ENCODE measurements at regions not wholly inside any gene's neighbourhood (a gene's known extent, or its start where the extent isn't known, plus 50 kb on each side); places are given as distances from the start of the nearest gene placed in this dataset.
"Not testable (repeated sequence)": the region's sequence is repeated elsewhere in the genome, so short reads cannot be mapped to it uniquely, and the experiment has no call there.

GRCh38 chr10:80751940-80752339 is 214.2 kb downstream of the SH2D4B start:
- no peak for DNase-seq

GRCh38 chr10:80753612-80754011 is 215.9 kb downstream of the SH2D4B start:
- DNase-seq = no peak

GRCh38 chr10:80755893-80756292 is 218.2 kb downstream of the SH2D4B start:
- DNase-seq = no peak

GRCh38 chr10:80759693-80760092 is 222.0 kb downstream of the SH2D4B start:
- no peak for DNase-seq

- no peak for DNase-seq
Observed at GRCh38 chr10:80760914-80761371, 223.2 kb downstream of the SH2D4B start.

- DNase-seq = no peak
Observed at GRCh38 chr10:80767963-80768362, 230.3 kb downstream of the SH2D4B start.

GRCh38 chr10:80769700-80770160 is 232.0 kb downstream of the SH2D4B start:
- DNase-seq = no peak

- no peak for DNase-seq
Observed at GRCh38 chr10:80770239-80770638, 232.5 kb downstream of the SH2D4B start.

GRCh38 chr10:80771285-80771684 is 233.6 kb downstream of the SH2D4B start:
- no peak for DNase-seq

- DNase-seq = no peak
Observed at GRCh38 chr10:80771902-80772555, 234.3 kb downstream of the SH2D4B start.

GRCh38 chr10:80772596-80772995 is 234.9 kb downstream of the SH2D4B start:
- DNase-seq = no peak

- no peak for DNase-seq
Observed at GRCh38 chr10:80784695-80785094, 247.0 kb downstream of the SH2D4B start.

GRCh38 chr10:80786322-80786721 is 248.6 kb downstream of the SH2D4B start:
- DNase-seq = no peak

- no peak for DNase-seq
Observed at GRCh38 chr10:80787952-80788351, 250.2 kb downstream of the SH2D4B start.

- no peak for DNase-seq
Observed at GRCh38 chr10:80794994-80795393, 257.3 kb downstream of the SH2D4B start.

- no peak for DNase-seq
Observed at GRCh38 chr10:80805343-80806020, 267.8 kb downstream of the SH2D4B start.

- no peak for DNase-seq
Observed at GRCh38 chr10:80814147-80814652, 276.5 kb downstream of the SH2D4B start.

- no peak for DNase-seq
Observed at GRCh38 chr10:80829151-80829550, 291.4 kb downstream of the SH2D4B start.

- no peak for DNase-seq
Observed at GRCh38 chr10:80829562-80829961, 291.9 kb downstream of the SH2D4B start.

- DNase-seq = not testable (repeated sequence)
Observed at GRCh38 chr10:80832693-80833092, 295.0 kb downstream of the SH2D4B start.

- DNase-seq = no peak
Observed at GRCh38 chr10:80855348-80855971, 317.8 kb downstream of the SH2D4B start.

- no peak for DNase-seq
Observed at GRCh38 chr10:80856186-80856585, 318.5 kb downstream of the SH2D4B start.

- DNase-seq = not testable (repeated sequence)
Observed at GRCh38 chr10:80859279-80859678, 321.6 kb downstream of the SH2D4B start.

GRCh38 chr10:80860719-80861118 is 323.0 kb downstream of the SH2D4B start:
- no peak for DNase-seq

All from T-helper 2 cell (primary cell).